ENCODE measurements at regions not wholly inside any gene's neighbourhood (a gene's known extent, or its start where the extent isn't known, plus 50 kb on each side); places are given as distances from the start of the nearest gene placed in this dataset.

- no peak overlapping the region for H3K4me3 Mint-ChIP-seq
- peaks cover 16% of the 10 kb centered on the region for H3K9me3 Mint-ChIP-seq
- DNase-seq: no peak
- peaks cover 5% of the 10 kb centered on the region; the same call in 1 of the 2 replicates for H3K36me3 Mint-ChIP-seq (ENCODE audit: low read depth)
- no peaks in the 10 kb centered on the region for H3K4me1 Mint-ChIP-seq (ENCODE audit: low read depth)
- H3K27ac Mint-ChIP-seq: no peak overlapping the region
- TF ChIP-seq CTCF (IDR thresholded peaks at IDR 0.05): no peak
- H3K27me3 Mint-ChIP-seq (ENCODE audit: insufficient read depth): peaks cover 21% of the 10 kb centered on the region
Observed at GRCh38 chr16:54521327-54521726, 234.7 kb upstream of the IRX3 start.

GRCh38 chr16:54519161-54519695 is 232.6 kb upstream of the IRX3 start:
- H3K27ac Mint-ChIP-seq: no peak overlapping the region

GRCh38 chr16:54517181-54517580 is 230.6 kb upstream of the IRX3 start:
- H3K36me3 Mint-ChIP-seq (ENCODE audit: low read depth): no peaks in the 10 kb centered on the region
- H3K4me1 Mint-ChIP-seq (ENCODE audit: low read depth): no peaks in the 10 kb centered on the region
- peaks cover 35% of the 10 kb centered on the region for H3K27me3 Mint-ChIP-seq (ENCODE audit: insufficient read depth)
- H3K27ac Mint-ChIP-seq: no peak overlapping the region
- no peaks in the 10 kb centered on the region for H3K9me3 Mint-ChIP-seq
- no peak for DNase-seq
- H3K4me3 Mint-ChIP-seq: no peak overlapping the region
- no peak for TF ChIP-seq CTCF (IDR thresholded peaks at IDR 0.05)

More at GRCh38 chr16:54519161-54519695, 232.6 kb upstream of the IRX3 start:
- no peak for TF ChIP-seq CTCF (IDR thresholded peaks at IDR 0.05)
- no peak overlapping the region for H3K4me3 Mint-ChIP-seq
- DNase-seq: no peak
- H3K4me1 Mint-ChIP-seq (ENCODE audit: low read depth): no peaks in the 10 kb centered on the region
- H3K9me3 Mint-ChIP-seq: no peaks in the 10 kb centered on the region
- H3K36me3 Mint-ChIP-seq (ENCODE audit: low read depth): no peaks in the 10 kb centered on the region
- peaks cover 30% of the 10 kb centered on the region for H3K27me3 Mint-ChIP-seq (ENCODE audit: insufficient read depth)

GRCh38 chr16:54512467-54512995 is 225.9 kb upstream of the IRX3 start:
- no peak for TF ChIP-seq CTCF (IDR thresholded peaks at IDR 0.05)
- Mint-ChIP-seq H3K4me3 (no peak overlapping the region), H3K9me3 (no peaks in the 10 kb centered on the region), H3K27me3 (ENCODE audit: insufficient read depth) (peaks cover 53% of the 10 kb centered on the region), H3K27ac (no peak overlapping the region), H3K36me3 (ENCODE audit: low read depth) (no peaks in the 10 kb centered on the region), H3K4me1 (ENCODE audit: low read depth) (peaks cover 27% of the 10 kb centered on the region)
- DNase-seq: no peak

GRCh38 chr16:54511222-54511731 is 224.7 kb upstream of the IRX3 start:
- no peak overlapping the region for H3K4me3 Mint-ChIP-seq
- H3K27me3 Mint-ChIP-seq (ENCODE audit: insufficient read depth): peaks cover 59% of the 10 kb centered on the region
- no peak for DNase-seq
- H3K36me3 Mint-ChIP-seq (ENCODE audit: low read depth): no peaks in the 10 kb centered on the region
- TF ChIP-seq CTCF (IDR thresholded peaks at IDR 0.05): no peak
- peaks cover 36% of the 10 kb centered on the region for H3K4me1 Mint-ChIP-seq (ENCODE audit: low read depth)
- H3K27ac Mint-ChIP-seq: no peak overlapping the region
- no peaks in the 10 kb centered on the region for H3K9me3 Mint-ChIP-seq

Data from HFFc6 (cell line).